B cell (primary cell): ENCODE measurements at regions not wholly inside any gene's neighbourhood (a gene's known extent, or its start where the extent isn't known, plus 50 kb on each side); places are given as distances from the start of the nearest gene placed in this dataset.

Experiments used
- ATAC-seq: fragments of 200-7000 bp; cut with Tn5 transposase; one replicate; pipeline ENCODE4 v1.10.0; 2021; ENCODE audit warnings: low read depth, mild to moderate bottlenecking, moderate number of reproducible peaks, moderate library complexity
- CTCF ChIA-PET: fragments of 350-600 bp; sonication (Branson Sonifier 250); formaldehyde crosslinking; loops from one replicate; lab custom pipeline; 2021; ENCODE audit warnings: antibody characterized with exemption, inconsistent platforms; lab: Charles Lee
- POLR2A ChIA-PET: fragments of 350-600 bp; sonication (Branson Sonifier 250); formaldehyde crosslinking; loops from one replicate; lab custom pipeline; 2021; ENCODE audit warnings: antibody characterized with exemption; lab: Charles Lee
- DNase-seq: peaks from one replicate; pipeline ENCODE4 v3.0.0; 2013
- H2AFZ ChIP-seq: 2 replicates; pipeline ENCODE4 v1.6.1; 2012; ENCODE audit warnings: mild to moderate bottlenecking, low read depth, low read length; ENCODE audit not compliant: insufficient read depth, poor library complexity, severe bottlenecking
- H3K27ac ChIP-seq, 2 donors: 1 replicate in 1 of 2; 2 replicates in 1 of 2; pipeline ENCODE4 v1.5.1; 2012 to 2013; ENCODE audit warnings: low read length in 2 of 2, mild to moderate bottlenecking in 2 of 2, moderate library complexity in 1 of 2
- H3K27me3 ChIP-seq, 4 experiments: fragments of 200-600 bp in 1 of 4; sonication (generic) in 1 of 4; replicated peaks in 1 of 4; 1 replicate in 2 of 4; 2 replicates in 2 of 4; pipeline versions ENCODE4 v1.6.1 to v1.7.0; 2013 to 2016; ENCODE audit warnings: low read length in 3 of 4, mild to moderate bottlenecking in 2 of 4, mixed read lengths in 1 of 4, moderate library complexity in 1 of 4; ENCODE audit not compliant: insufficient read depth in 4 of 4, control insufficient read depth in 3 of 4; ENCODE audit errors: control extremely low read depth in 1 of 4
- H3K36me3 ChIP-seq, 2 experiments: replicated peaks in 1 of 2; 1 replicate in 1 of 2; 2 replicates in 1 of 2; pipeline versions ENCODE4 v1.6.1 to v1.7.1; 2013; ENCODE audit warnings: low read length in 1 of 2; ENCODE audit not compliant: insufficient read depth in 2 of 2, control insufficient read depth in 1 of 2; ENCODE audit errors: control extremely low read depth in 1 of 2, extremely low read depth in 1 of 2
- H3K4me1 ChIP-seq, 2 donors: fragments of 200-600 bp in 1 of 2; sonication (generic) in 1 of 2; 1 replicate in 1 of 2; 2 replicates in 1 of 2; pipeline versions ENCODE4 v1.5.1 to v1.6.1; 2013 to 2017; ENCODE audit warnings: low read length in 2 of 2; ENCODE audit not compliant: control insufficient read depth in 2 of 2, insufficient read depth in 2 of 2
- H3K4me2 ChIP-seq: replicated peaks from 2 replicates; pipeline ENCODE3; 2012; ENCODE audit warnings: mild to moderate bottlenecking, low read depth, low read length; ENCODE audit not compliant: poor library complexity, severe bottlenecking
- H3K4me3 ChIP-seq, 5 experiments: fragments of 200-600 bp in 1 of 5; sonication (generic) in 1 of 5; 1 replicate in 3 of 5; 2 replicates in 2 of 5; pipeline versions ENCODE4 v1.5.1 to v1.7.0; 2011 to 2016; ENCODE audit warnings: low read length in 4 of 5, mild to moderate bottlenecking in 4 of 5, low read depth in 2 of 5, control low read depth in 1 of 5, moderate library complexity in 1 of 5; ENCODE audit not compliant: insufficient read depth in 1 of 5; ENCODE audit errors: control extremely low read depth in 1 of 5, extremely low read depth in 1 of 5
- H3K79me2 ChIP-seq: fragments of 200-600 bp; sonication (generic); one replicate; pipeline ENCODE4 v1.6.0; 2016; ENCODE audit warnings: low read length; ENCODE audit not compliant: control insufficient read depth, insufficient read depth
- H3K9ac ChIP-seq: fragments of 200-600 bp; sonication (generic); 2 replicates; pipeline ENCODE4 v1.6.1; 2017; ENCODE audit warnings: mild to moderate bottlenecking, low read length, moderate library complexity
- H3K9me3 ChIP-seq, 3 donors: one replicate each; pipeline versions ENCODE4 v1.6.1 to v1.7.1; 2013; ENCODE audit warnings: low read length in 2 of 3; ENCODE audit not compliant: control insufficient read depth in 2 of 3, insufficient read depth in 1 of 3; ENCODE audit errors: control extremely low read depth in 1 of 3
- H4K20me1 ChIP-seq: 2 replicates; pipeline ENCODE4 v1.6.0; 2012; ENCODE audit warnings: mild to moderate bottlenecking, low read length; ENCODE audit not compliant: insufficient read depth, control insufficient read depth, poor library complexity, severe bottlenecking
- H3K27ac Mint-ChIP-seq: one replicate; pipeline ENCODE4 v1.8.0; 2021; ENCODE audit warnings: mixed read lengths
- H3K27me3 Mint-ChIP-seq: one replicate; pipeline ENCODE4 v1.8.0; 2021; ENCODE audit warnings: mixed read lengths
- H3K4me1 Mint-ChIP-seq: one replicate; pipeline ENCODE4 v1.8.0; 2021; ENCODE audit warnings: mixed read lengths
- H3K4me3 Mint-ChIP-seq: one replicate; pipeline ENCODE4 v1.8.0; 2021; ENCODE audit warnings: mixed read lengths
- H3K9me3 Mint-ChIP-seq: one replicate; pipeline ENCODE4 v1.8.0; 2022; ENCODE audit warnings: mixed read lengths; ENCODE audit not compliant: insufficient read depth
- CTCF ChIP-seq: fragments of 200-600 bp; IDR thresholded peaks from one replicate; pipeline ENCODE4 v1.8.0; 2022; ENCODE audit warnings: antibody characterized with exemption, mild to moderate bottlenecking
- EZH2 ChIP-seq: IDR thresholded peaks from 2 replicates; pipeline ENCODE4 v1.6.1; 2012; ENCODE audit warnings: borderline replicate concordance, low read depth, mild to moderate bottlenecking, moderate library complexity, low read length; ENCODE audit not compliant: insufficient read depth, poor library complexity, severe bottlenecking
- WGBS: methylation state at CpG from one replicate; pipeline ENCODE4 v1.1.5; 2013; ENCODE audit warnings: missing lambda C conversion rate; ENCODE audit not compliant: insufficient coverage; 5-methylcytosine and 5-hydroxymethylcytosine counted together
- intact Hi-C: fragments of 100-400 bp; cut with micrococcal nuclease; formaldehyde crosslinking; loops from one replicate; pipeline ENCODE4 v1.10.0; 2022

- no peak overlapping the region for H3K9ac ChIP-seq
- Mint-ChIP-seq H3K27ac (no peak overlapping the region), H3K4me1 (no peaks in the 10 kb centered on the region), H3K4me3 (no peak overlapping the region), H3K27me3 (no peaks in the 10 kb centered on the region), H3K9me3 (no peaks in the 10 kb centered on the region)
- H3K27me3 ChIP-seq: no peaks in the 10 kb centered on the region
- intact Hi-C loops: no loop called here
- H2AFZ ChIP-seq: no peak overlapping the region
- DNase-seq: no peak
- POLR2A ChIA-PET: no interaction called here
- no peak overlapping the region for H3K4me2 ChIP-seq
- H3K79me2 ChIP-seq: no peaks in the 10 kb centered on the region
- TF ChIP-seq CTCF (no peak), EZH2 (no peak)
- no peaks in the 10 kb centered on the region for H3K36me3 ChIP-seq
- no peak for ATAC-seq
- no peaks in the 10 kb centered on the region for H3K9me3 ChIP-seq
- CTCF ChIA-PET: interaction anchor here (0.6 kb wide), 1 partner anchor 578 kb away, joined by 3 read pairs; no protein-coding TSS in a partner anchor
- H3K4me1 ChIP-seq: no peaks in the 10 kb centered on the region
- WGBS: no CpG with 5 or more reads among the region's 2 CpGs
- no peak overlapping the region for H3K27ac ChIP-seq
- H3K4me3 ChIP-seq: no peak overlapping the region
- no peaks in the 10 kb centered on the region for H4K20me1 ChIP-seq
Observed at GRCh38 chr21:19010996-19011395, 607.4 kb upstream of the TMPRSS15 start.

DNA sequence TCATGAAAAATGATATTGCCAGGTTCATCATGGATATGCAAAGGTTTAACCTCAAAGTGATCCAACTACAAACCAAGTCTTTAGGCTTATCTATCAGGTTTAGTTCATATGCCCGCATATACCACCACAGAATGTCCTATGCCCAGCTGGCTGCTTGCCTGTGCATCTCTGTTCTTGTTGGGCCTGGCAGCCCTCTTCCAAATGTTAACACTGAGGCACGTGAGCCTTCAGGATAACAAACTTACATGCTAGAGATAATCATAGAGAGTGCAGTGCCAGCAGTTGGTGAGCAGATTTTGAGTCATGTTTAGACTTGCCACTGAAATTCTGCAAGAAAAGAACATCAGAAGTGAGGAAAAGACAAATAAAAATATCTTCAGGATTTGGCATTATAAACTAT lies 607.9 kb upstream of the TMPRSS15 start:
- H3K4me3 ChIP-seq: no peak overlapping the region
- Mint-ChIP-seq H3K9me3 (no peaks in the 10 kb centered on the region), H3K27me3 (no peaks in the 10 kb centered on the region), H3K4me1 (no peaks in the 10 kb centered on the region), H3K27ac (no peak overlapping the region), H3K4me3 (no peak overlapping the region)
- ChIA-PET CTCF (no interaction called here), POLR2A (no interaction called here)
- no peaks in the 10 kb centered on the region for H4K20me1 ChIP-seq
- ATAC-seq (no peak), DNase-seq (no peak)
- H3K27ac ChIP-seq: no peak overlapping the region
- no peaks in the 10 kb centered on the region for H3K36me3 ChIP-seq
- no peak for TF ChIP-seq EZH2
- TF ChIP-seq CTCF: no peak
- no peaks in the 10 kb centered on the region for H3K9me3 ChIP-seq
- no peaks in the 10 kb centered on the region for H3K4me1 ChIP-seq
- no peak overlapping the region for H2AFZ ChIP-seq
- intact Hi-C loops: no loop called here
- no peaks in the 10 kb centered on the region for H3K27me3 ChIP-seq
- no peaks in the 10 kb centered on the region for H3K79me2 ChIP-seq
- no peak overlapping the region for H3K4me2 ChIP-seq
- no peak overlapping the region for H3K9ac ChIP-seq
- WGBS: 100% methylated on average over 1 of the region's 2 CpGs
